ENCODE measurements at regions not wholly inside any gene's neighbourhood (a gene's known extent, or its start where the extent isn't known, plus 50 kb on each side); places are given as distances from the start of the nearest gene placed in this dataset.

GRCh38 chr12:61524851-61525250 is 735.4 kb upstream of the USP15 start:
- DNase-seq (ENCODE audit: low spot score): no peak
- in situ Hi-C loops (cut with MboI; ENCODE audit: low pct_unique_long_range_greater_than_20kb, low sequenced_read_pairs, unreplicated experiment): no loop called here
- no peak for TF ChIP-seq CTCF (IDR thresholded peaks at IDR 0.05; ENCODE audit: extremely low read depth, insufficient read depth, missing control alignments)

GRCh38 chr12:61525331-61525730 is 734.9 kb upstream of the USP15 start:
- in situ Hi-C loops (cut with MboI; ENCODE audit: low pct_unique_long_range_greater_than_20kb, low sequenced_read_pairs, unreplicated experiment): no loop called here
- no peak for DNase-seq (ENCODE audit: low spot score)
- no peak for TF ChIP-seq CTCF (IDR thresholded peaks at IDR 0.05; ENCODE audit: extremely low read depth, insufficient read depth, missing control alignments)

GRCh38 chr12:61530456-61530855 is 729.7 kb upstream of the USP15 start:
- TF ChIP-seq CTCF (IDR thresholded peaks at IDR 0.05; ENCODE audit: extremely low read depth, insufficient read depth, missing control alignments): no peak
- DNase-seq (ENCODE audit: low spot score): no peak
- in situ Hi-C loops (cut with MboI; ENCODE audit: low pct_unique_long_range_greater_than_20kb, low sequenced_read_pairs, unreplicated experiment): no loop called here

- in situ Hi-C loops (cut with MboI; ENCODE audit: low pct_unique_long_range_greater_than_20kb, low sequenced_read_pairs, unreplicated experiment): no loop called here
- no peak for DNase-seq (ENCODE audit: low spot score)
- TF ChIP-seq CTCF (IDR thresholded peaks at IDR 0.05; ENCODE audit: extremely low read depth, insufficient read depth, missing control alignments): no peak
Observed at GRCh38 chr12:61531195-61531594, 729.0 kb upstream of the USP15 start.

- in situ Hi-C loops (cut with MboI; ENCODE audit: low pct_unique_long_range_greater_than_20kb, low sequenced_read_pairs, unreplicated experiment): no loop called here
- TF ChIP-seq CTCF (IDR thresholded peaks at IDR 0.05; ENCODE audit: extremely low read depth, insufficient read depth, missing control alignments): no peak
- no peak for DNase-seq (ENCODE audit: low spot score)
Observed at GRCh38 chr12:61536117-61536516, 724.1 kb upstream of the USP15 start.

GRCh38 chr12:61536525-61536924 is 723.7 kb upstream of the USP15 start:
- DNase-seq (ENCODE audit: low spot score): no peak

More at GRCh38 chr12:61536525-61536924, 723.7 kb upstream of the USP15 start:
- TF ChIP-seq CTCF (IDR thresholded peaks at IDR 0.05; ENCODE audit: extremely low read depth, insufficient read depth, missing control alignments): no peak
- in situ Hi-C loops (cut with MboI; ENCODE audit: low pct_unique_long_range_greater_than_20kb, low sequenced_read_pairs, unreplicated experiment): no loop called here
